NCI-H510A treated with DMSO at 0.1 percent for 48 hours (cell line): ENCODE measurements at regions not wholly inside any gene's neighbourhood (a gene's known extent, or its start where the extent isn't known, plus 50 kb on each side); places are given as distances from the start of the nearest gene placed in this dataset.

Source experiments
- DNase-seq: peaks from one replicate; lab custom pipeline; 2025; lab: John Stamatoyannopoulos, UW

GRCh38 chr2:100222844-100223243 lies 80.5 kb upstream of the AFF3 start:
- DNase-seq = peak; percentile 50

GRCh38 chr2:100218552-100218951 lies 76.2 kb upstream of the AFF3 start:
- no peak for DNase-seq

GRCh38 chr2:100217323-100217722 lies 74.9 kb upstream of the AFF3 start:
- no peak for DNase-seq

GRCh38 chr2:100216015-100216414 lies 73.6 kb upstream of the AFF3 start:
- DNase-seq = no peak

- DNase-seq = no peak
These were observed 73.0 kb upstream of the AFF3 start for GRCh38 chr2:100215371-100215770.

- no peak for DNase-seq
These were observed 72.0 kb upstream of the AFF3 start for GRCh38 chr2:100214265-100214971.

GRCh38 chr2:100213595-100213994 lies 71.2 kb upstream of the AFF3 start:
- DNase-seq = no peak

- no peak for DNase-seq
These were observed 70.5 kb upstream of the AFF3 start for GRCh38 chr2:100212850-100213249.

GRCh38 chr2:100211521-100211920 lies 69.1 kb upstream of the AFF3 start:
- DNase-seq = no peak

GRCh38 chr2:100208141-100208770 lies 65.9 kb upstream of the AFF3 start:
- no peak for DNase-seq

- DNase-seq = no peak
These were observed 65.1 kb upstream of the AFF3 start for GRCh38 chr2:100207411-100207885.

GRCh38 chr2:100206731-100207255 lies 64.4 kb upstream of the AFF3 start:
- no peak for DNase-seq

- no peak for DNase-seq
These were observed 62.8 kb upstream of the AFF3 start for GRCh38 chr2:100205174-100205573.

- no peak for DNase-seq
These were observed 60.2 kb upstream of the AFF3 start for GRCh38 chr2:100202567-100202966.

- DNase-seq = no peak
These were observed 58.6 kb upstream of the AFF3 start for GRCh38 chr2:100200985-100201384.

GRCh38 chr2:100199421-100199820 lies 57.0 kb upstream of the AFF3 start:
- no peak for DNase-seq

GRCh38 chr2:100198461-100199230 lies 56.3 kb upstream of the AFF3 start:
- DNase-seq = no peak

- peak; percentile 50 for DNase-seq
These were observed 55.3 kb upstream of the AFF3 start for GRCh38 chr2:100197631-100198153.

- no peak for DNase-seq
These were observed 54.5 kb upstream of the AFF3 start for GRCh38 chr2:100196786-100197494.

GRCh38 chr2:100195942-100196341 lies 53.6 kb upstream of the AFF3 start:
- no peak for DNase-seq

GRCh38 chr2:100194951-100195350 lies 52.6 kb upstream of the AFF3 start:
- DNase-seq = no peak

GRCh38 chr2:100193291-100193710 lies 50.9 kb upstream of the AFF3 start:
- no peak for DNase-seq
